Inflammatory macrophage treated with lipopolysaccharide for 4 hours (primary cell): ENCODE measurements at regions not wholly inside any gene's neighbourhood (a gene's known extent, or its start where the extent isn't known, plus 50 kb on each side); places are given as distances from the start of the nearest gene placed in this dataset.
A peak's percentile ranks its signal among the peaks of the same experiment; 100 is the strongest.

Source experiments
- DNase-seq: peaks from one replicate; pipeline ENCODE4 v3.0.0-alpha.2; 2020

- DNase-seq, result no peak
Measured at GRCh38 chr18:54772056-54772455, 56.2 kb upstream of the RAB27B start.

GRCh38 chr18:54774423-54774822 lies 53.9 kb upstream of the RAB27B start:
- no peak for DNase-seq

GRCh38 chr18:54774981-54775665 lies 53.2 kb upstream of the RAB27B start:
- DNase-seq, result no peak

GRCh38 chr18:54775686-54776085 lies 52.6 kb upstream of the RAB27B start:
- DNase-seq, result no peak

GRCh38 chr18:54776282-54776977 lies 51.8 kb upstream of the RAB27B start:
- peak; percentile 74 for DNase-seq

- no peak for DNase-seq
Measured at GRCh38 chr18:54777118-54777791, 51.0 kb upstream of the RAB27B start.

- no peak for DNase-seq
Measured at GRCh38 chr18:54777989-54778388, 50.3 kb upstream of the RAB27B start.
